KG1 (cell line): ENCODE measurements at regions not wholly inside any gene's neighbourhood (a gene's known extent, or its start where the extent isn't known, plus 50 kb on each side); places are given as distances from the start of the nearest gene placed in this dataset.

Experiments used
- DNase-seq: peaks from one replicate; lab custom pipeline; 2025; lab: John Stamatoyannopoulos, UW

- DNase-seq: no peak
These were observed 115.7 kb downstream of the OAT start for GRCh38 chr10:124302951-124303505.

GRCh38 chr10:124301736-124302135 lies 117.0 kb downstream of the OAT start:
- DNase-seq: no peak

- DNase-seq: no peak
These were observed 118.0 kb downstream of the OAT start for GRCh38 chr10:124300735-124301134.

- DNase-seq: no peak
These were observed 118.5 kb downstream of the OAT start for GRCh38 chr10:124300224-124300623.

GRCh38 chr10:124299696-124300095 lies 119.0 kb downstream of the OAT start:
- DNase-seq: no peak

- DNase-seq: no peak
These were observed 119.8 kb downstream of the OAT start for GRCh38 chr10:124298891-124299290.

GRCh38 chr10:124296813-124297788 lies 121.6 kb downstream of the OAT start:
- no peak for DNase-seq

GRCh38 chr10:124296121-124296812 lies 122.5 kb downstream of the OAT start:
- DNase-seq: no peak

- no peak for DNase-seq
These were observed 123.6 kb downstream of the OAT start for GRCh38 chr10:124294811-124295770.

GRCh38 chr10:124293616-124294449 lies 124.9 kb downstream of the OAT start:
- DNase-seq: no peak

- no peak for DNase-seq
These were observed 125.7 kb downstream of the OAT start for GRCh38 chr10:124292911-124293615.

GRCh38 chr10:124291001-124291701 lies 127.6 kb downstream of the OAT start:
- no peak for DNase-seq

GRCh38 chr10:124289851-124290795 lies 128.6 kb downstream of the OAT start:
- DNase-seq: no peak

- no peak for DNase-seq
These were observed 129.5 kb downstream of the OAT start for GRCh38 chr10:124288928-124289850.

GRCh38 chr10:124288486-124288885 lies 130.2 kb downstream of the OAT start:
- no peak for DNase-seq

- no peak for DNase-seq
These were observed 130.9 kb downstream of the OAT start for GRCh38 chr10:124287791-124288190.

GRCh38 chr10:124287071-124287685 lies 131.5 kb downstream of the OAT start:
- DNase-seq: no peak
